Activated CD4-positive, alpha-beta T cell treated with anti-CD3 and anti-CD28 coated beads for 4 hours (primary cell): ENCODE measurements at regions not wholly inside any gene's neighbourhood (a gene's known extent, or its start where the extent isn't known, plus 50 kb on each side); places are given as distances from the start of the nearest gene placed in this dataset.

Experiments used
- DNase-seq, 2 donors: peaks; one replicate each; pipeline ENCODE4 v3.0.0-alpha.2; 2020

DNA sequence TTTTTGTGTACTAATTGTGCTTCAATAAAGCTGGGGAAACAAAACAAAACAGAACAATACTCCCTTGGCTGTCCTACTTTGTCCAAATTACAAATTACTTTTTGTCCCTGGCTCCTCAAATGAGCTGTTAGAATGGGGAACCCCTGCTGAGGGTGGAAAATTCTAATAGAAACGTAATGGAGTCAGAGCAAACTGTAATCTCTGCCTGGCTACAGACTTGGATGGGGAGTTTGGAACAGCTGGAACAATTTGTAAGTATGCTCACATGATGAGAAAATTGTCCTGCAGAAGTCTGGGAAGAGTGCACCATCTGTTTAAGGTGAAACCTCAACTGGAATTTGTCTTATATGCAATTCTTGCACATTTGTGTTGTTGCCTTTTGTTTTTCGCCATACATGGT, 364.4 kb upstream of the CLNK start:
- DNase-seq = no peak

GRCh38 chr4:11042760-11043159, 358.2 kb upstream of the CLNK start:
- DNase-seq = no peak

DNA sequence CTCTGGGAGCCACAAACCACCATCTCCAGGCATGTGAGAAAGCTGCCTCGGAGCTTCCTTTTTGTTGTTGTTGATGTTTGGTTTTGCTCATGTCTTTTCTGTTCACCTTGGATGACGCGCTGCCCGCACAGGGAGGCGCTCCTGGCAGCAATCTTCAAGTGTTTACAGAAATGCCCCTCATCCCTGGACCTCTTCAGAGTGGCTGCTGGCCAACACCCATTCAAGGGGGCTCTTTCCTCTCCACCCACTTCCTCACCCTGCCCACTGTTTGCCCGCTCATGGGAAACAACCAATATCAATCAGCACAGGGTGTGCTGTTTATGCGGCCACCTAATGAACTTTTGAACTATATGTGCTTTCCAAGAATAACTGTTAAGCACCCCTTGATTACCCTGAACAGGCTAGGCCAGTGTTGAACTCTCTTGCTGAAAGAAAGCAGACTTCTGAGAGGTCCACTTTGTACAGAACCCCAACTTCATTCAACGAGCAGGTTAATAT, 355.1 kb upstream of the CLNK start:
- no peak for DNase-seq

DNA sequence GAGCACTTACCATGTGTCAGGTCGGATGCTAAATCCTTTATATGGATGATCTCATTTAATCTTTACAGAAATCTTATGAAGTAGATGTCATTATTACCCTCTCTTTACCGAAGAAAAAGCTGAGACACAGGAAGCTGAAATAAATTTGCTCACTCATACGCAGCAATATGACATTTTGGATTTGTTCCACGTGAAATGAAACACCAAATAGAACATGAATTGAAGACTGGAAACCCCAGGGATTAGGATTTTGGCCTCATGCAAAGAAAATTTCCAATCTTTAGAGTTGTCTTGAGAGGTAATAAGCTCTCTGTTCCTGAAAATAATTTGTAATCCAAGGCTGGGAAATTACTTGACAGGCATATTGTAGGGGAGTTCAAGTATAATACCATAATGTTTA, 354.4 kb upstream of the CLNK start:
- DNase-seq = no peak

GRCh38 chr4:11037637-11038036, 353.1 kb upstream of the CLNK start:
- DNase-seq = no peak

DNA sequence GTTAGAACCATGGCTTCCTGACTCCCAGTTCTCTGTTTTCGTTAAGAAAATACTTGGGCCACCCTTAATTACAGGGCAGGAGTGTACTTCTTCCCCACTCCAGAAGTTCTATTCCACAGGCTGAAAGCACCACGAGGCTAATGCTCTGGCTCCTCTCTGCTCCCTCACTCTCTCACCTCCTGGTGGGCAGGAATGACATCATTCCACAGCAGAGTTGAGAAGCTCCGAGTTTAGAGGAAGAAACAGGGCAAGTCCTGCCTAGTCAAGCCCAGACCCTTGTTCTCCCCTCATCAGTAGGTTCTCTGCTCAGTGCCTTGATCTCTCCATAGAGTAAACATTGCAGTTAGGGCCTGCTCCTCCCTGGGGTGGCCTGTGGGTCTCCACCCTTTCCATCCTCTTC, 343.8 kb upstream of the CLNK start:
- DNase-seq = no peak

- no peak for DNase-seq
These were observed 336.8 kb upstream of the CLNK start for GRCh38 chr4:11021333-11021732.

GRCh38 chr4:11019451-11020240, 335.1 kb upstream of the CLNK start:
- DNase-seq = no peak

DNA sequence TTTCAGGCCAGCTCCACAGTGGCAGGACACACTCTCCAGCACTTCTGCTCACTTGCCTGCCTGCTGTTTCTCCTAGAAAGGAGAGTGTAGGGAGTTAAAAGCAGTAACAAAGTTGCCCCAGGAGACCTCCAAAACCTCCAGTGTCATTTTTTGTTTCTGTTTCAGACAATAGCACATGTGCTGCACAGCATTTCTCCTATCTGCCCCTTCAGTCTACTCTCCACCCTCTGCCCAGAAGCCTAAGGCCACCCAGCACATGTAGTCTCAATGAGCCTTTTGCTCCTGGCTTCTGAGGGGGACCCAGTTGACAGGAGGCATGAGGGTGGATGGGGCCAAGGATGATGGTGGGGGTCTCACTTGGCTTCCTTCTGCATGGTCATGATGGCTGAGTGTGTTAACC, 329.6 kb upstream of the CLNK start:
- DNase-seq = no peak

DNA sequence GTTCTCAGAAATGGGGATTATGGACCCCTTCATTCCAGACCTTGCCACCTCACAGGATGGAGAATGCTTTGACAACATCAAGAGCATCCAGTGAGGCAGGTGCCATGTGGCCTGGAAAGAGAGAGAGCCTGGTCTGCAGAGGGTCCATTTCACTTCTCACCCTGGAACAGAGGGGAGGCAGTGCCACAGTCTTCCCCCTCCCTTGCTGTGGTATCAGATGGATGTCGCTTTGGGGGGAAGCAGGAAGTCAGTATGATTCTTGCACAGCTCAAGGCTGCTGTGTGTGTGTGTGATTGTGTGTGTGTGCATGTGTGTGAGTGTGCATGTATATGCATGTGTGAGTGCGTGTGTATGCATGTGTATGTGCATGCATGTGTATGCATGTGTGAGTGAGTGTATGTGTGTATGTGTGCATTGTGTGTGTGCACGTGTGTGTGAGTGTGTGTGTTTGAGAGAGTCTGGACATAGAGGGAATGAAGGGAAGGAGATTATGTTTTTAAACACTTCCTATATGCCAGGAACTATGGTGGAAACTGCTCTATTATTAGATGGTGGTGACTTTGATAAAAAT, 328.6 kb upstream of the CLNK start:
- no peak for DNase-seq

DNA sequence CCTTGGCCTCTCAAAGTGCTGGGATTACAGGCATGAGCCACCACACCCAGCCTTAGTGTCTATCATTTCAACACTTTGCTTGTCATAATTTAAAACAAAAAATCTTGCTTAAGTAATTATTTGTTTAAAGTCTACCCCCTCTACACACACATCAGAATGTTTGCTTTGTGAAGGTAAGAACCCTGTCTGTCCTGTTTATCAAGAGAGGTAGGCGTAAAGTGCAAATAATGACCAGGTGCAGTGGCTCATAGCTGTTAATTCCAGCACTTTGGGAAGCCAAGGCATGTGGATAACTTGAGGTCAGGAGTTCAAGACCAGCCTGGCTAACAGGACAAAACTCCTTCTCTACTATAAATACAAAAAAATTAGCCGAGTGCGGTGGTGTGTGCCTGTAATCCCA, 326.7 kb upstream of the CLNK start:
- no peak for DNase-seq

DNA sequence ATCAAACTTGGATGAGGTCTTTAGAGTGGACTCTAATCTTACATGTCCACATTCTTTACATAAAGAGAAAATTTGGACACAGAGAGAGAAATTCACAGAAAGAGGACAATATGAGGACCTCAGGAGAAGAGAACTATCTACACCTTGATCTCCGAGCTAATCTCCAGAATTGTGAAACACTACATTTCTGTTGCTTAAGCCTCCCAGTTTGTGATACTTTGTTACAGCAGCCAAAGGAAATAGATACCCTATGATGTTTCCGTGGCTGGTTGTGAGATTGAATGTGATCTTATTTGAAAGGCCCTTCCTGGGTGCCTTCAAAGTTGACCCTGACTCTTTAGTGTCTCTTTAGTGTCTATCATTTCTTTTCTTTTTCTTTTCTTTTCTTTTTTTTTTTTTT, 326.1 kb upstream of the CLNK start:
- no peak for DNase-seq

DNA sequence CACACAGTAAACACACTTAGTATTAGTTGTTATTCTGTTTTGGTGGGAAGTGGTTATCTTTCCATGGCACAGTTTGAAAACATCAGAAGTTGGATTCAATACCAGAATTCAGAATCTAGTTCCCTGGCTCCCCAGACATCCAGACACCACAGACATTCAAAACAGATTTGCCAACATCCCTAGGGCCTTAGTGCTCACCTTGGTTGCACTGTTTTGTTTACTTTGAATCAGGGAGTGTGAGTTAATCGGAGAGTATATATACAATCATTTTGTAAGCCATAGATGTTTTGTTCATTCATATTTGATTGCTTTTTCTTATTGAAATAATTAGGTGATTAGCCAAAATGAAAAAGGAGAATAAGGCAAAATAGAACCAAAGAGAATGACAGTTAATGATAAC, 324.7 kb upstream of the CLNK start:
- no peak for DNase-seq

GRCh38 chr4:11005300-11005699, 320.7 kb upstream of the CLNK start:
- no peak for DNase-seq

GRCh38 chr4:11004818-11005217, 320.2 kb upstream of the CLNK start:
- DNase-seq = no peak

GRCh38 chr4:11002961-11003360, 318.4 kb upstream of the CLNK start:
- no peak for DNase-seq

DNA sequence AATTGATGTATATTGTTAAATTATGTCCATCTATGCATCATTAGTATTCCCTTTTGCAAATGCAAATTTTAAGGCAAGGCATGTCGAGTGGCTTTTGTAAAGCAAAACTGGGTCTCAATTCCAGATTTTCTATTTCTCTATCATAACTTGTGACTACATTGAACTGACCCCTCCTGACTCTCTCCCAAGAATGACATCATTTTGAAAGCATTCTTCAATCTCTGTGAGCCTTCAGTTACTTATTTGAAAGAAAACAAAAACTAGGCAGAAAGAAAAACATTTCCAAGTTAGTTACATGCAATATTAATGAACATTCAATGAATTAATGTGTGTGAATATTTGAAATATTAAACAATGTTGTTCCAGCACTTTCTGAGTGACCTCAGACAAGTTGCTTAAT, 314.3 kb upstream of the CLNK start:
- no peak for DNase-seq

DNA sequence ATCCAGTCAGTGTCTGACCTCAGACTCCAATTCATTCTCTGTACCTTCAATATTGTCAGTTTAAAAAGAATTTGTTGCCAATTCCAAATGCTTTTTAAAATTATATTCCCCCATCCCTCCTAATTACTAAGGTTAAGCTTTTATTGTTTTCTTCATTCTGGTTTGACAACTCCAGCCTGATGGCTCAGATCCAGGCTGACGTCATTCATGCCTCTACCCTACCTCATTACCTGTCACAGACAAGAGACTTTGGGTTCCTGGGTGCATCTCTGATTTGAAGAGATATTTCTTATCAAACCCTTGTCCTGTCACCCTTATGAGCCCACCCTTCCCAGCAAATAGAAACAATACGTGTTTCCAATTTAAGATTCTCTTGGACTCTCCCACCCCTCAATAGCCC, 300.2 kb upstream of the CLNK start:
- no peak for DNase-seq

DNA sequence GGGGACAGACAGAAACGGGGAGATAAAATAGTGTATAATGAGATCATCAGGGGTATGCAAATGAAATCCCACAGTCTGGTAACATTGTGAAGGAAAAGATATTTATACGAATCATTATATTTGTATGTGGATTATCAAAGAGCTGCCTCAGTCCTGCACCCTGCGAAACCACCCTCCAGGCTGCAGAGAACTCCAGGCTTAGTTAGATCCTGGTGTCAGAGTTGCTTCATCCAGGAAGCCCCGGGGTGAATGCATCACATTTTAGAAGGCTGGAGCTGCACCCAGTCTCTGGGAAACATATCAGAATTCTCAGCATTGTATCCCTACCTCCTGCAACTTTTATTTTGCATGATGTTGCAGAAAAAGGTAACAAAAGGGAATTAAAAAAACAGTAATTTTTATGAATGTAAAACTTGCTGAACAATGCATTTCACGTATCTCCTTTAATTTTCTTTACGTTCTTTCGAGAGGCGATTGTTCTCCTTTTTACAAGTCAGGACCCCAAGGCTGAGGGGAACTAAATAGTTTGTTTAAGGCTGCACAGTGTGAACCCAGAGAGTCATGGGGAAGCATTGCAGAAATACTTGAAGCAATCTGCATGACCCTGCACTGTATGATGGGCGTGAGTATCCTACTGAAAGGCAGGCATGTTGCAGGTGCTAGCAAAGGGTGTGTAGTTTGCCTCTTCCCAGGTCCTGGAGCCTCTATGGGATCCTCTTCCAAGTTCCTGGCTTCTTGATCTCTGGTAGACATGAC, 299.5 kb upstream of the CLNK start:
- DNase-seq = no peak

DNA sequence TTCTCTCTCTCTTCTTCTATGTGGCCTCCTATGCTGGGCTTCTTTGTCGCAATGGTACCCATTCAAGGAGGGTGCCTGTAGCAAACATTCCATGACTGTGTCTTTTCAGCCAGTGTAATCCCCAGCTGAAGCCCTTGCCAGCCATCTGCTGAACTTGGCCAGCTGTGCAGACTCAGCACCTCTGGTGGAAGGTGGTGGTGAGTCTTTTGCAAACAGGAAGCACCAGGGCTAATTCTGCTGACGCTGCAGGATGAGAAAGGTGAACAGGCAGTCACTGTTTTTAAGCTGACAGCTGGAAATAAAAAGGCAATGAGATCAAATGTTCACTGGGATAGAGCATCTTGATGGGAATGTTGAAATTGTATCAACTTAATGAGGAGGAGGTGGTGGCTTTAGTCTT, 298.7 kb upstream of the CLNK start:
- DNase-seq = no peak

DNA sequence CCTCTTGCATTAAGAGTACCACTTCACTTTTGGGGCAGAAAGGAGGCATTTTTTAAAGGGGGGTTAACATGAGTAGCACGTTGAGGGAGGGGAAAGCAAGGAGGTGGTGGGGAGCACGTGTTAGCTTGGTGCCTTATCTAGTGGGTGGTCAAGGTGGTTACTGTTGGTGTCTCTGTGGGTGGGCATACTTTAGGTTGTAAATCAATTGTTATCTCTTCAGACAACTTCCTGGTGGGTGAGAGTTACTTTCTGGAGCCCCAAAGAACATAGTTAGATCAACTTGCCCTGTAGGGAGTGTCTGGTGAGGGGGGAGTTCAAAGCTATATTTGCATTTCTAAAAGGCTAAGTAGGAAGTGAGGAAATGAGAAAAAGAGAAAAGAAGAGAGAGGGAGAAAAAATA, 297.7 kb upstream of the CLNK start:
- no peak for DNase-seq

DNA sequence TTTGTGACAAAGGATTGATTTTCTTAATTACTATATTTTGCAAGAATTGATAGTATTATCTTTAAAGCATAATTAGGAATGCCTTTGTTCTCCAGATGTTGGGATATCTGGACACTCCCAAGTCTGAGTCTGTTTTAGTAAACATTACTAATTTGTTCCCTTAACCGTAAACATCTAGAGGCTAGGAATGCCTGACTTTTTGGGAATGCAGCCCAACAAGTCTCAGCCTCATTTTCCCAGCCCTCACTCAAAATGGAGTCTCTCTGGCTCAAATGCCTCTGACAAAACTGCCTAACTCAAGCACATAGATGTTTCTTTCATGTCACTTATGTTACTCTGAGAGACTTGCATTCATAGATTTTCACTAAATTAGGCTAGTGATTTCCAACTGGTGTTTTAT, 297.0 kb upstream of the CLNK start:
- DNase-seq = no peak

- no peak for DNase-seq
These were observed 296.5 kb upstream of the CLNK start for GRCh38 chr4:10981096-10981495.

DNA sequence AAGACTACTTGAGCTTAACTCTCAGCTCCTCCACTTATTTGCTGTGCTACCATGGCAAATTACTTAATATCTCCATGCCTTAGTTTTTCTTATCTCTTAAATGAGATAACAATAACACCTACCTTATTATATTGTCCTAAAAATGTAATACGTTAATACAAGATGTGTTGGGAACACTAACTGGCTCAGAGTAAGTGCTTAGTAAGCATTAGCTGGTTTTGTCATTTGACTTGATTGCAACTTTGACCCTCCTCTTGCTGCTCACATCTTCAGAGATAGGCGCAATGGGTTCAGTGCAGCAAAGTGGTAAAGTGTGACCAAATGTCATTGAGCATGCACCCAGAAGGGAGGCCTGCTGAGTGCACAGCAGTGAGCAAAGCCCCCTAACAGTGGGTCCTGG, 294.5 kb upstream of the CLNK start:
- no peak for DNase-seq
